Activated B cell treated with CpG ODN at 0.5 μM for 24 hours (primary cell): ENCODE measurements at regions not wholly inside any gene's neighbourhood (a gene's known extent, or its start where the extent isn't known, plus 50 kb on each side); places are given as distances from the start of the nearest gene placed in this dataset.

Source experiments
- ATAC-seq: fragments of 200-7000 bp; cut with Tn5 transposase; one replicate; pipeline ENCODE4 v1.10.0; 2021; ENCODE audit warnings: low read depth, mild to moderate bottlenecking, moderate library complexity
- CTCF ChIA-PET: fragments of 350-600 bp; sonication (Branson Sonifier 250); formaldehyde crosslinking; loops from one replicate; lab custom pipeline; 2021; ENCODE audit warnings: antibody characterized with exemption; lab: Charles Lee
- POLR2A ChIA-PET: fragments of 350-600 bp; sonication (Branson Sonifier 250); formaldehyde crosslinking; loops from one replicate; lab custom pipeline; 2021; ENCODE audit warnings: antibody characterized with exemption; lab: Charles Lee
- DNase-seq: peaks from one replicate; pipeline ENCODE4 v3.0.0; 2022
- H3K27ac Mint-ChIP-seq: one replicate; pipeline ENCODE4 v1.8.0; 2020; ENCODE audit warnings: mixed read lengths
- H3K27me3 Mint-ChIP-seq: one replicate; pipeline ENCODE4 v1.8.0; 2021; ENCODE audit warnings: mixed read lengths
- H3K36me3 Mint-ChIP-seq: one replicate; pipeline ENCODE4 v1.8.0; 2021; ENCODE audit warnings: low read depth, mixed read lengths
- H3K4me1 Mint-ChIP-seq: one replicate; pipeline ENCODE4 v1.8.0; 2021; ENCODE audit warnings: mixed read lengths
- H3K4me3 Mint-ChIP-seq: one replicate; pipeline ENCODE4 v1.8.0; 2020; ENCODE audit warnings: mild to moderate bottlenecking, mixed read lengths
- H3K9me3 Mint-ChIP-seq: one replicate; pipeline ENCODE4 v1.8.0; 2020; ENCODE audit warnings: mixed read lengths
- CTCF ChIP-seq: fragments of 200-600 bp; IDR thresholded peaks from one replicate; pipeline ENCODE4 v1.8.0; 2022; ENCODE audit warnings: antibody characterized with exemption, mild to moderate bottlenecking
- intact Hi-C: fragments of 100-400 bp; cut with micrococcal nuclease; formaldehyde crosslinking; loops from one replicate; pipeline ENCODE4 v1.15.1; 2024

DNA sequence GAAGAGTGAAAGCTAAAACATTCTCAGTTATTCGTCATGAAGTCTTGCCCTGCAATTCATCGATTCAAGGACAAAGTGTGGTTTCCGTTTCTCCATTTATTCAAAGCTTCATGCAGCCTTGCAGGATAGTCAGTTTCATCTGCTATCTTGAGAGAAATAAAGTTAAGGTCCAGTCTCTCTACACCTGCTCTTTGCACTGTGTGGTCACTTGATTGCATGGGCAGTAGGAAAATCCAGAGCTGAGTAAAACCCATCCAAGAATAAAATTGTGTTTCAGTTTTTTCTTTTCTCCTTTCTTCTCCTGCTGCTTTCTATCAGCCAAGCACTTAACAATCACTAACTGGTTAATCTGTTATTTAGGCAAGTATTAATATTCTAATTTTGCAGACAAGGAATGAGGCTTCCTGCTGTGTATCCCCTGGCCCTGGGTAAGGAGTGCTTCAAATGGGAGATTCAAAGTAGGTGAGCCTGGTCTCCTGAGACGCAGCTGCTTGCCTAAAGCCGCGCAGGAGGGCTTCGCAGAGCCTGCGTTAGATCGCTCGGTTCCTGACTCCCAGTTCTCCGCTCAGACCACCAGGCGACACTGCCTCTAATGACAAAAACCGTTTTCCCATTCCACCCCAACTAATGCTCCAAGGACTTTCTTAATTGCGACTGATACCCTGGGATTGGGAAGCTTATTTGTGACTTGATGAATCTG, 808.3 kb downstream of the TFAP2A start:
- Mint-ChIP-seq H3K9me3 (peaks cover 2% of the 10 kb centered on the region), H3K27ac (no peak overlapping the region), H3K36me3 (no peaks in the 10 kb centered on the region), H3K4me1 (no peaks in the 10 kb centered on the region), H3K4me3 (no peak overlapping the region), H3K27me3 (no peaks in the 10 kb centered on the region)
- no peak for TF ChIP-seq CTCF
- ChIA-PET POLR2A (no interaction called here), CTCF (no interaction called here)
- ATAC-seq = no peak
- no peak for DNase-seq
- intact Hi-C loops = no loop called here

- Mint-ChIP-seq H3K27ac (no peak overlapping the region), H3K27me3 (no peaks in the 10 kb centered on the region), H3K4me3 (no peak overlapping the region), H3K36me3 (no peaks in the 10 kb centered on the region), H3K9me3 (no peaks in the 10 kb centered on the region), H3K4me1 (no peaks in the 10 kb centered on the region)
- ChIA-PET POLR2A (no interaction called here), CTCF (no interaction called here)
- DNase-seq = no peak
- ATAC-seq = no peak
- TF ChIP-seq CTCF = no peak
- intact Hi-C loops = no loop called here
These were observed 820.1 kb downstream of the TFAP2A start for GRCh38 chr6:9594746-9595145.

DNA sequence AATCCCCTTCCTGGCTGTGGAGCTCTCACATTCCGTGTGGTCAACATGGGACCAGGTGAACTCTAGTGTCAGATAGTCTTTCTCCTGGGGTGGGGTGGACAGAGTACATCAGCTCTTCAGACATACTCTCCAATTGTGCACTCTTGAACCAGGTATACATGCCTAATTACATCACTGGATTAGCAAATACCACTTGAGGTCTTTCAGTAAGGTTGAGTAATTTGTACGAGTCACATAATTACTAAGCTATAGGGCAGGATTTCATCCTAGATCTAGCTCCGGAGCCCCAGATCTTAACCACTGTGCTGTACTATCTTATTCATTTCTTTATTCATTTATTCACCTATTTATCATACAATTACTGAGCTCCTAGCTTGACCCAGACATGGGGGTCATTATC, 821.3 kb downstream of the TFAP2A start:
- POLR2A ChIA-PET = no interaction called here

DNA sequence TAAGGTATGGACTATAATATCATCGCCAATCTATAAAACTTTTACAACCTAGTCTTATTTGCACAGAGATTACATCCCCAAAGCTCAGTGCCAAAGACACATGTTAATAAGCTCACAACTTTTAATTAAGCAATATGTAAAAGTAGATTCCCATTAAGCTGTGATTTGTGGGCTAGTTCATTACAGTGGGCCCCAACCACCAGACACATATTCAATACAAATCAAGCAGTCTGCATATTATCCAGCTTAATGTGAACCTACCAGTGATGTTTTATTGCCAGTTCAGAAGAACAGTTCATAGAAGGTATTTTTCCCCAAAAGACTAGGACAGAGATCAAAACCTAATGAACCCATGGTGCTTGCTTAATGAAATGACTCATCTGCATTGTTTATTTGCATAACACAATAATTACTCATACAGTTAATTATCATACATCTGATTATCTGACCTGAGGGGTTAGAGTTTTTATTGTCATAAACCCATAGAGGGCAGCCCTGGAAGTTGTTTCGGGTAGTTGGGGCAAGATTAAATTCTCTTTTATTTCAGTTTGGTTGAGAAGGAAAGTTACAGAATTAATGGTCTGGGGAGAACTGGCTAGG, 831.0 kb downstream of the TFAP2A start:
- H3K36me3 Mint-ChIP-seq = no peaks in the 10 kb centered on the region
- H3K4me1 Mint-ChIP-seq = no peaks in the 10 kb centered on the region
- no peak for TF ChIP-seq CTCF
- DNase-seq = no peak
- ChIA-PET POLR2A (no interaction called here), CTCF (no interaction called here)
- ATAC-seq = no peak
- intact Hi-C loops = no loop called here
- no peak overlapping the region for H3K27ac Mint-ChIP-seq
- no peaks in the 10 kb centered on the region for H3K27me3 Mint-ChIP-seq
- no peak overlapping the region for H3K4me3 Mint-ChIP-seq
- peaks cover 4% of the 10 kb centered on the region for H3K9me3 Mint-ChIP-seq

More for the DNA sequence above, 821.3 kb downstream of the TFAP2A start:
- Mint-ChIP-seq H3K9me3 (no peaks in the 10 kb centered on the region), H3K4me1 (no peaks in the 10 kb centered on the region), H3K27me3 (no peaks in the 10 kb centered on the region), H3K36me3 (no peaks in the 10 kb centered on the region), H3K27ac (no peak overlapping the region), H3K4me3 (no peak overlapping the region)
- CTCF ChIA-PET = no interaction called here
- no peak for TF ChIP-seq CTCF
- ATAC-seq (no peak), DNase-seq (no peak)
- intact Hi-C loops = no loop called here

DNA sequence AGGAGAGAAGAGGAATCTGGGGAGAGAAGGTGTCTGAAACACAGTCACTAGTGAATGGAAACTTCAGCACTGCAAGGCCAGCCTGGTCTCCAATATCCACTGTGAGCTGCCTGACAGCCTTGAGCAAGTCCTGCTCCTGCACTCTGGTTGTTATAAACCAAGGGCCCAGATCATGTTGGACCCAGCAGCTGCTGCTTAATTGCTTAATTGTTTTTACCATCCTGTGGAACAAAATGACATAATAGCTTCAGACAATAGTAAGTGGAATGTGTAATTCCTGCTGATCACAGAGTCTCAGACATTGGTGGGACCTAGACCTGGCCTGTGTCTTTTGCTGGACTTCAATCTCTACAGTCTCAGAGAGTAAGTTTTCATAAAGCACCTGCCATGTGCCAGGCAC, 833.7 kb downstream of the TFAP2A start:
- no peak overlapping the region for H3K27ac Mint-ChIP-seq
- no peaks in the 10 kb centered on the region for H3K36me3 Mint-ChIP-seq
- CTCF ChIA-PET = no interaction called here
- intact Hi-C loops = no loop called here
- DNase-seq = no peak
- H3K4me1 Mint-ChIP-seq = no peaks in the 10 kb centered on the region
- ATAC-seq = no peak
- POLR2A ChIA-PET = no interaction called here
- H3K4me3 Mint-ChIP-seq = no peak overlapping the region
- no peaks in the 10 kb centered on the region for H3K9me3 Mint-ChIP-seq
- H3K27me3 Mint-ChIP-seq = no peaks in the 10 kb centered on the region
- no peak for TF ChIP-seq CTCF
